OCI-LY7 (cell line): ENCODE measurements at regions not wholly inside any gene's neighbourhood (a gene's known extent, or its start where the extent isn't known, plus 50 kb on each side); places are given as distances from the start of the nearest gene placed in this dataset.
"Not testable (repeated sequence)": the region's sequence is repeated elsewhere in the genome, so short reads cannot be mapped to it uniquely, and the experiment has no call there.

Experiments
- CTCF ChIP-seq: fragments of 200-600 bp; sonication (generic); conservative IDR thresholded peaks from 2 replicates; pipeline ENCODE4 v1.5.1; 2014; ENCODE audit warnings: mild to moderate bottlenecking, antibody characterized with exemption, low read length, moderate library complexity, mixed read lengths
- EZH2phosphoT487 ChIP-seq: fragments of 200-600 bp; sonication (generic); IDR thresholded peaks from 2 replicates; pipeline ENCODE4 v1.6.1; 2018; ENCODE audit warnings: low read depth, borderline replicate concordance, mild to moderate bottlenecking, mixed run types, antibody characterized with exemption, low read length, moderate library complexity, mixed read lengths

- not testable (repeated sequence) for TF ChIP-seq CTCF, EZH2phosphoT487
Measured at GRCh38 chr7:29699723-29700122, 106.6 kb upstream of the WIPF3 start.
